ENCODE measurements at regions not wholly inside any gene's neighbourhood (a gene's known extent, or its start where the extent isn't known, plus 50 kb on each side); places are given as distances from the start of the nearest gene placed in this dataset.

GRCh38 chr7:86949779-86950260 is 109.6 kb downstream of the ELAPOR2 start:
- in situ Hi-C loops (cut with MboI; ENCODE audit: low sequenced_read_pairs), result loop anchor here (25.0 kb wide), 1 partner anchor 462 kb away; no protein-coding TSS in a partner anchor

- in situ Hi-C loops (cut with MboI; ENCODE audit: low sequenced_read_pairs), result loop anchor here (25.0 kb wide), 1 partner anchor 463 kb away; no protein-coding TSS in a partner anchor
Measured at GRCh38 chr7:86949052-86949778, 110.2 kb downstream of the ELAPOR2 start.

- in situ Hi-C loops (cut with MboI; ENCODE audit: low sequenced_read_pairs), result loop anchor here (25.0 kb wide), 1 partner anchor 464 kb away; no protein-coding TSS in a partner anchor
Measured at GRCh38 chr7:86947929-86948328, 111.5 kb downstream of the ELAPOR2 start.

GRCh38 chr7:86943447-86943846 is 116.0 kb downstream of the ELAPOR2 start:
- in situ Hi-C loops (cut with MboI; ENCODE audit: low sequenced_read_pairs), result loop anchor here (25.0 kb wide), 1 partner anchor 469 kb away; no protein-coding TSS in a partner anchor

GRCh38 chr7:86942995-86943394 is 116.5 kb downstream of the ELAPOR2 start:
- in situ Hi-C loops (cut with MboI; ENCODE audit: low sequenced_read_pairs), result loop anchor here (25.0 kb wide), 1 partner anchor 469 kb away; no protein-coding TSS in a partner anchor

DNA sequence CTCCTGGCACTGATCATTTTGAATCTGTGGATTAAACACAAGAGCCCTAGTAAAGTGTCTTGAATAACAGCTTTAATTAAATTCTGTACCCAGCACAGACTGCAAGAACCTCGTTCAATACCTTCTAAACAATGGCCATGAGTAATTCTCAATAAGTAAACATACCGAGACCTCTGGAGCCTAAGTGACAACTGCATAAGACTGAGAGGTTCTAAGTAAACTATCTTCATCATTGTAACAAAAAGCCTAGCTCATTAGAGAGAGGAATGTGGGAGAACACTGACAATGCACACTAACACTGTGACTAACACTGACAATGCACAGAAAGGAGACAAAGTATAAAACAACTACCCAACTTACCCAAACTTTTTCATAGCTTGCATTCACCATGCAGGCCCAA is 117.4 kb downstream of the ELAPOR2 start:
- in situ Hi-C loops (cut with MboI; ENCODE audit: low sequenced_read_pairs), result loop anchor here (25.0 kb wide), 1 partner anchor 470 kb away; no protein-coding TSS in a partner anchor

DNA sequence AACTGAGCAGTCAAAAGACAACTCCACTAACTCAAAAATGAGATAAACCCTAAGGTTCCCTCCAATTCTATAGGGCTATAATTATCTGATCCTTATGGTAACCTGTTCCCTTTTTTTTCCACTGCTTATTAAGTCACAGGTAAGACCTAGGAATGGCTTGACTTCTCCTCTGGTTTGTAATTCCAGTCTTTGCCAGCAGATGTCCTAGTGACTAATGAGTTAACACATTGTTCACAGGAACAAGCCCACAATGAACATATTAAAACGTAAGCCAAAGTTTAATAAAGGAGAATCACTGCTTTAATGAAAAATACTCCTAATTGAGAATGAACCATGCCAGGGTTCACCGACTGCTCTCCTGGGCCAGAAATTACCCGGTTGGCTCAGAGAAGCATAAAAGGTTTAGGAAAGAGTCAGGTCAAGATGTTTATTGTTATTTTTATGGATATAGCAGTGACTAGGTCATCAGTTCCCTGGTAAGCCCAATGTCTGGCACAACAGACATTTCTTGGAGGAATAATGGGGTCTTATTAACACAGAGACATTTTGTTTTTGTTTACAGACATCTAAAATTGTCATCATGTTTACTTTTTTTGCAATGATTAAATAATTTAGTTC is 120.1 kb downstream of the ELAPOR2 start:
- in situ Hi-C loops (cut with MboI; ENCODE audit: low sequenced_read_pairs), result loop anchor here (10.0 to 25.0 kb wide), 2 partner anchors 295 to 473 kb away; no protein-coding TSS in a partner anchor

GRCh38 chr7:86937363-86937878 is 122.0 kb downstream of the ELAPOR2 start:
- in situ Hi-C loops (cut with MboI; ENCODE audit: low sequenced_read_pairs), result loop anchor here (10.0 to 25.0 kb wide), 2 partner anchors 297 to 475 kb away; no protein-coding TSS in a partner anchor

DNA sequence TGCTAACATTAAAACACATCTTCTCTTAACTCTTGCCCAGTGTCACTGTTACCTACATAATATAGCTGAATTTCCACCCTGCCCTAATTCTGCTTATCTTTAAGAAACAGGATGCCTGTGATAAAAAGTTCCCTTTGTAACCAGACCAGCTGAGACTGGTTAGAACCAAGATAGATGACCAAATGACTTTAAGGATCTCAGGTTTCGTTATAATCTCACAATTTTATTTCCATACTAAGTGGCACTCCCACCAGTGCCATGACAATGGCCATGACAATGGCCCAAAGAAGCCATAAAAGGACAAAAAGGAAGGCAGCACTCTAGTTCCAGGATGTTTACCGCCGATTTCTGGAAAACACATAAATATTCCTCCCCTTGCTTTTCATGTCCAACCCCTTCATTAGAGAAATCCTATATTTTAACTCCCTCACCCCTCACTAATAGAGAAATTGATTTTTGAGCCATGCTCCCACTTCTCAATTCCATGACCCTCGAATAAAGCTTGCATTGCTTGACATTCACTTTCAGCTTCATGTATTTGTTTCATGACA is 126.1 kb downstream of the ELAPOR2 start:
- in situ Hi-C loops (cut with MboI; ENCODE audit: low sequenced_read_pairs), result loop anchor here (10.0 to 25.0 kb wide), 2 partner anchors 301 to 479 kb away; no protein-coding TSS in a partner anchor

GRCh38 chr7:86932038-86932512 is 127.4 kb downstream of the ELAPOR2 start:
- in situ Hi-C loops (cut with MboI; ENCODE audit: low sequenced_read_pairs), result loop anchor here (10.0 to 25.0 kb wide), 2 partner anchors 303 to 480 kb away; no protein-coding TSS in a partner anchor

- in situ Hi-C loops (cut with MboI; ENCODE audit: low sequenced_read_pairs), result loop anchor here (10.0 to 25.0 kb wide), 2 partner anchors 303 to 481 kb away; no protein-coding TSS in a partner anchor
Measured at GRCh38 chr7:86931439-86931838, 128.0 kb downstream of the ELAPOR2 start.

DNA sequence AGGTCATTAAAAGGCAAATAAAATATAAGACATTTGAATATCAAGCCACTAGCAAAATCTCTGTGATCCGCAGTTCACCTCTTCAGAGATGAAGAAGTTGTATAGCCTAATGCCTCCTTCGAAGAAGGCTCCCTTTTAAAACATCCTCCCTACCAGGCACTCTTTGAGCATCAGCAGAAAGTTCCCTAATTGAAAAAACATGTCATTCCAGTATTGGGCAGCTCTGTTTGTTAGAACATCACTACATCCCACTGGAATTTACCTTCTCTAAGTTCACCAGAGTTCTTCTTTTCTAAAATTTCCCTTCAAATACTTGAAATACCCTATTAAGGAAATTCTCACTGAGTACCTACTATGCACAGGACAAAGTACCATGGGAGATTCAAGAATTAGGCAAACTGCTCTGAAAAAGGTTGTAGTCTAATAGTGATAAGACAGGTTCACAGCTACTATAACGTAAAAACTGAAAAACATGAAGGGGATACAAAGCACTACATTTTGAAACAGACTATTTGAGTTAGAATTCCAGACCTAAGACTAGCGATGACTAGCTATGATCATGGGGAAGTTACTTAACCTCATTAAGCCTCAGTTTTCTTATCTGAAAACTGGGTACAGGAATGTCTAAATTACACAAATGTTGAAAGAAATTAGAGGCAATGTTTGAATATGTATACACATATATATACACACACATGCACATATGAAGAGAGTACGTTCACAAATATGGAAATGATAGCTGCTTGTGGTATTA is 128.7 kb downstream of the ELAPOR2 start:
- in situ Hi-C loops (cut with MboI; ENCODE audit: low sequenced_read_pairs), result loop anchor here (10.0 to 25.0 kb wide), 2 partner anchors 304 to 482 kb away; no protein-coding TSS in a partner anchor

- in situ Hi-C loops (cut with MboI; ENCODE audit: low sequenced_read_pairs), result loop anchor here (10.0 to 25.0 kb wide), 2 partner anchors 305 to 483 kb away; no protein-coding TSS in a partner anchor
Measured at GRCh38 chr7:86929293-86930109, 130.0 kb downstream of the ELAPOR2 start.

DNA sequence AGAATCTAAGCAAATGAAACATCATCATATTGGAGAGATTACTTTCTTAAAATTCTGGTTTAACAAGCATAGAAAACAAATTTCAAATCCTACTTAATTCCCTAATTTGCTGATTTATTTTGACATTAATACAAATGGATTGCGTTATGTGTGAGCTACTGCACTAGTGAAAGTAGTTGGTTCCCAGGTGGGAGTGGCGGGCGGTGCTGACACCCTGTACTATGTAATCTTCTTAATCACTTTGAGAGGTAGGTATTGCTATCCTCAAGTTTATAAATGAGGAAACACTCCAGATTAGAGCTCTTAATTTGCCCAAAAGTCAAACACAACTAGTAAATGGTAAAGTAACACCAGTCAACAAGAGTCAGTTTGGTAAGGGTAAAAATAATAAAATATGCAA is 131.1 kb downstream of the ELAPOR2 start:
- in situ Hi-C loops (cut with MboI; ENCODE audit: low sequenced_read_pairs), result loop anchor here (25.0 kb wide), 1 partner anchor 484 kb away; no protein-coding TSS in a partner anchor

GRCh38 chr7:86926732-86927131 is 132.7 kb downstream of the ELAPOR2 start:
- in situ Hi-C loops (cut with MboI; ENCODE audit: low sequenced_read_pairs), result loop anchor here (25.0 kb wide), 1 partner anchor 486 kb away; no protein-coding TSS in a partner anchor

DNA sequence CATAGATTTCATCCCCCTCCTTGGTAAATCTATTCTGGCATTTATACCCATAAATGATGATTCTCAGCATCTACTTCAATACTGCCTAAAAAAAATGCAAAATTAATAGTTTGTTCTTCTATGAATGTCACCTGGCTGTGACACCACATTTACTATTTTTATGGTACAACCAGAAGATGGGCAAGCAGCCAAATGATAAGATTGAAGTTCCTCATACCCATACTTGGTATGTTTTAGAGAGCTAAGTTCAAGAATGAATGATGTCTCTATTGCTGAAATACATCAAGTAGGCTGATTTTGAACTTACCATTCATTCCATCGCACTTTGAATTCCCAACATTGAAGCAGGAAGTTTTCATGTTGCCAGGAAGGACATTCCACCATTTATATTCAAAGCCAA is 134.2 kb downstream of the ELAPOR2 start:
- in situ Hi-C loops (cut with MboI; ENCODE audit: low sequenced_read_pairs), result loop anchor here (25.0 kb wide), 1 partner anchor 487 kb away; no protein-coding TSS in a partner anchor

DNA sequence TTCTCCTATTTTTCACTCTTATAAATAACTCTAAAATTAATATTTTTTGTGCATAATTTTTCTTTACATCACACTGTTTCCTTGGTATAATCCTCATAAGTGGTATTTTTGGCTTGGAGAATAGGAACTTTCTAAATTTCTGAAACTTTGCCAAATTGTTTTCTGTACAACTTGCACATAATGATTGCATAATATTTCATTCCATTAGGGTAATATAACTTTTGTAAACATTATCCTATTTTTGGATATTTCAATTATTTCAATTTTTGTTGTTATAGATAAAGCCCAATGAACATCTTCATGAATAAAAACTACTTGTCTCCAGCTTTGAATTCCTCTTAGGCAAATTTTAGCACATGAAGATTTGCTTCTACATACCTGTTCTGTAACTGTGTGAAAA is 135.9 kb downstream of the ELAPOR2 start:
- in situ Hi-C loops (cut with MboI; ENCODE audit: low sequenced_read_pairs), result no loop called here

DNA sequence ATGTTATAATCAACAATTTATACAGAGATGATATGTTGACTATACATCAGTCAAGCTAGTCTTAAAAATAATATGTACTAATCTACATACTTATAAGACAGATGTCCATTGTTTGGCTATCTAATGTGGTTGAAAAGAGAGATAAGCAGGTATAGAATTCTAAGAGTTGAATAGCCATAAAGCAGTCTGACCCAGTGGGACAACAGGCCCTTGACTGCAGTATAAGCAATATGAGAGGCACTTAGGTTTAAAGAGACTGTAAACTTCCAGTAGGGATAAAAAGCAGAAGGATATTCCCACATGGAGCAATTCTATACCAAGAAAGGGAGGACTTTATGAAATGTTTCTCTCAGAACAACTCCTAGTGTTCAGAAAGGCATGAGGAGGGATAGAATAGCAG is 139.3 kb downstream of the ELAPOR2 start:
- in situ Hi-C loops (cut with MboI; ENCODE audit: low sequenced_read_pairs), result no loop called here

DNA sequence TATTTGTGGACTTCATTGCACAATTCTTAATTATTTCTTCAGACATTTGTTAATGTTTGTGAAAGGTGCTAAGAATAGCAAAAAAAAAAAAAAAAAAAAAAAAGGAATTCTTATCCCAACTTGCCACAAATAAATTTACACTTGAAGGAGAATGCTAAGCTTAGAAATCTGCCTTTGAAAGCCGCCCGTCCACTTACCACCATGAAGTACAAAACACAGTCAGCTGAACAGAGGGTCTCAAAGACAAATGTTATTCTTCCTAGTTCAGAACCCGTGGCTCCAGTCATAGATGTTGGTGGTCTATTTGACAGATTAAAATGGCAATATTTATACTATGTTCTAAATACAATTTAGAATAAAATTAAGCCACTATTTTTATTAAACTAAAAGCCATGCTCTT is 141.2 kb downstream of the ELAPOR2 start:
- in situ Hi-C loops (cut with MboI; ENCODE audit: low sequenced_read_pairs), result no loop called here

Data from HL-60/S4 (cell line).